G401.6 (cell line): ENCODE measurements at regions not wholly inside any gene's neighbourhood (a gene's known extent, or its start where the extent isn't known, plus 50 kb on each side); places are given as distances from the start of the nearest gene placed in this dataset.

Experiments
- FAIRE-seq: peaks from 2 replicates; lab custom pipeline; 2012; peaks lifted over from hg19 to GRCh38; lab: Jason Lieb, UNC

- FAIRE-seq, result no peak
Measured at GRCh38 chr2:153196378-153197058, 282.0 kb downstream of the RPRM start.

- no peak for FAIRE-seq
Measured at GRCh38 chr2:153195342-153195741, 283.2 kb downstream of the RPRM start.

GRCh38 chr2:153189091-153189888, 289.3 kb downstream of the RPRM start:
- no peak for FAIRE-seq

GRCh38 chr2:153179808-153180207, 298.8 kb downstream of the RPRM start:
- peak; percentile 82 for FAIRE-seq

- FAIRE-seq, result no peak
Measured at GRCh38 chr2:153169609-153170008, 309.0 kb downstream of the RPRM start.

GRCh38 chr2:153165021-153165420, 313.5 kb downstream of the RPRM start:
- no peak for FAIRE-seq

GRCh38 chr2:153163055-153163454, 315.5 kb downstream of the RPRM start:
- peak; percentile 81 for FAIRE-seq

- no peak for FAIRE-seq
Measured at GRCh38 chr2:153156743-153157142, 321.8 kb downstream of the RPRM start.

GRCh38 chr2:153152036-153152435, 326.5 kb downstream of the RPRM start:
- FAIRE-seq, result no peak

GRCh38 chr2:153145470-153145978, 333.0 kb downstream of the RPRM start:
- FAIRE-seq, result no peak

GRCh38 chr2:153143540-153143939, 335.0 kb downstream of the RPRM start:
- FAIRE-seq, result no peak

- FAIRE-seq, result no peak
Measured at GRCh38 chr2:153140498-153140897, 338.1 kb downstream of the RPRM start.

- no peak for FAIRE-seq
Measured at GRCh38 chr2:153138651-153139375, 339.7 kb downstream of the RPRM start.

- no peak for FAIRE-seq
Measured at GRCh38 chr2:153136216-153136615, 342.3 kb downstream of the RPRM start.

- FAIRE-seq, result no peak
Measured at GRCh38 chr2:153134725-153135124, 343.8 kb downstream of the RPRM start.

- FAIRE-seq, result no peak
Measured at GRCh38 chr2:153133716-153134115, 344.8 kb downstream of the RPRM start.

- FAIRE-seq, result no peak
Measured at GRCh38 chr2:153132418-153132817, 346.1 kb downstream of the RPRM start.

- no peak for FAIRE-seq
Measured at GRCh38 chr2:153115141-153115540, 363.4 kb downstream of the RPRM start.

GRCh38 chr2:153110486-153110885, 368.1 kb downstream of the RPRM start:
- FAIRE-seq, result no peak

- FAIRE-seq, result no peak
Measured at GRCh38 chr2:153109793-153110192, 368.8 kb downstream of the RPRM start.

GRCh38 chr2:153106802-153107477, 371.6 kb downstream of the RPRM start:
- FAIRE-seq, result no peak

GRCh38 chr2:153105829-153106578, 372.6 kb downstream of the RPRM start:
- FAIRE-seq, result no peak
